ENCODE measurements at regions not wholly inside any gene's neighbourhood (a gene's known extent, or its start where the extent isn't known, plus 50 kb on each side); places are given as distances from the start of the nearest gene placed in this dataset.

DNA sequence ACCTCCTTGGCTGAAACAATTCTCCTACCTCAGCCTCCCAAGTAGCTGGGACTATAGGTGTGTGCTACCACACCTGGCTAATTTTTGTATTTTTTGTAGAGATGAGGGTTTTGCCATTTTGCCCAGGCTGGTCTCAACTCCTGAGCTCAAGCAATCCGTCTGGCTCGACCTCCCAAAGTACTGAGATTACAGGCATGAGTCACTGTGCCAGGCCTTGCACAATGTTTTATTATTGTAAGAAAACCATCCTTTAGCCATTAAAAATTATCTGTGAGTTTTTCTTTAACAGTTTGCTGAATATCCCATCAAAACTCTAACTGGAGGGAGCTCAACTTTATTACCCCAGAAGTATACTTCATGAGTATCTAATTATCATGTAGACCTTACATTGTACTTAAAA is 900.3 kb downstream of the PCDH7 start:
- Mint-ChIP-seq H3K36me3 (peaks cover 8% of the 10 kb centered on the region), H3K27me3 (ENCODE audit: low read depth in 2 of 2) (no peaks in the 10 kb centered on the region), H3K4me3 (no peak overlapping the region), H3K27ac (no peak overlapping the region), H3K4me1 (no peaks in the 10 kb centered on the region), H3K9me3 (peaks cover 7 to 8% of the 10 kb centered on the region in 2 donors)
- H3K9me3 ChIP-seq (ENCODE audit: control insufficient read depth, insufficient read depth, low read length): no peaks in the 10 kb centered on the region
- no peak for DNase-seq
- H3K27ac ChIP-seq (ENCODE audit: low read length): no peak overlapping the region
- no peaks in the 10 kb centered on the region for H3K27me3 ChIP-seq (ENCODE audit: control insufficient read depth, insufficient read depth, low read length)
- H3K36me3 ChIP-seq (ENCODE audit: control insufficient read depth, insufficient read depth, low read length): no peaks in the 10 kb centered on the region
- H3K4me1 ChIP-seq (ENCODE audit: control insufficient read depth, insufficient read depth, low read length): no peaks in the 10 kb centered on the region
- no peak for ATAC-seq
- WGBS (ENCODE audit: insufficient coverage): 91% methylated on average over 2 of the region's 2 CpGs
- no peak overlapping the region for H3K4me3 ChIP-seq (ENCODE audit: low read length)
- intact Hi-C loops (cut with micrococcal nuclease): no loop called here
- TF ChIP-seq, protein P1, sequence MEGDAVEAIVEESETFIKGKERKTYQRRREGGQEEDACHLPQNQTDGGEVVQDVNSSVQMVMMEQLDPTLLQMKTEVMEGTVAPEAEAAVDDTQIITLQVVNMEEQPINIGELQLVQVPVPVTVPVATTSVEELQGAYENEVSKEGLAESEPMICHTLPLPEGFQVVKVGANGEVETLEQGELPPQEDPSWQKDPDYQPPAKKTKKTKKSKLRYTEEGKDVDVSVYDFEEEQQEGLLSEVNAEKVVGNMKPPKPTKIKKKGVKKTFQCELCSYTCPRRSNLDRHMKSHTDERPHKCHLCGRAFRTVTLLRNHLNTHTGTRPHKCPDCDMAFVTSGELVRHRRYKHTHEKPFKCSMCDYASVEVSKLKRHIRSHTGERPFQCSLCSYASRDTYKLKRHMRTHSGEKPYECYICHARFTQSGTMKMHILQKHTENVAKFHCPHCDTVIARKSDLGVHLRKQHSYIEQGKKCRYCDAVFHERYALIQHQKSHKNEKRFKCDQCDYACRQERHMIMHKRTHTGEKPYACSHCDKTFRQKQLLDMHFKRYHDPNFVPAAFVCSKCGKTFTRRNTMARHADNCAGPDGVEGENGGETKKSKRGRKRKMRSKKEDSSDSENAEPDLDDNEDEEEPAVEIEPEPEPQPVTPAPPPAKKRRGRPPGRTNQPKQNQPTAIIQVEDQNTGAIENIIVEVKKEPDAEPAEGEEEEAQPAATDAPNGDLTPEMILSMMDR (IDR thresholded peaks at IDR 0.05): no peak

DNA sequence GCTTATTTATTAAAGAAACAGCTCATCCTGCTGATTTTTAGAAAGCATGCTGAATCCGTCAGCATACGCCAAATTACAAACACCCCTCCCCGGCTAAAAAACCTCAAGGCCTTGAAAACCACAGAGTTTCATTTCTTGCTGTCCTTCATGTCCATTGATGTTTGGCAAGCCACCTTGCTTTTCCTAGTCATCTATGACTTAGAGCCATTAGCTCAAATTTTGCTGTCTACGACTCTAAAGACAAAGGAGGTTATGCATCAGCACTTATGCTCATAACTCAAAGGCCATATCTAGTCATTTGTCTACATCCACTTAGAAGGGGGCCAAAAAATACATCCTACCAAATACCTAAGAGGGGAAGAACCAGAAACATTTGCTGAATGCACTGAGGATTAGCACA is 925.1 kb downstream of the PCDH7 start:
- no peaks in the 10 kb centered on the region for H3K27me3 Mint-ChIP-seq (ENCODE audit: low read depth in 2 of 2)
- Histone ChIP-seq H3K36me3 (ENCODE audit: control insufficient read depth, insufficient read depth, low read length) (no peaks in the 10 kb centered on the region), H3K27me3 (ENCODE audit: control insufficient read depth, insufficient read depth, low read length) (no peaks in the 10 kb centered on the region), H3K4me3 (ENCODE audit: low read length) (no peak overlapping the region), H3K4me1 (ENCODE audit: control insufficient read depth, insufficient read depth, low read length) (no peaks in the 10 kb centered on the region), H3K9me3 (ENCODE audit: control insufficient read depth, insufficient read depth, low read length) (no peaks in the 10 kb centered on the region), H3K27ac (ENCODE audit: low read length) (no peak overlapping the region)
- WGBS (ENCODE audit: insufficient coverage): 94% methylated on average over 4 of the region's 4 CpGs
- H3K4me3 Mint-ChIP-seq: no peak overlapping the region
- TF ChIP-seq, protein P1 (IDR thresholded peaks at IDR 0.05): no peak
- no peaks in the 10 kb centered on the region for H3K4me1 Mint-ChIP-seq
- no peaks in the 10 kb centered on the region for H3K36me3 Mint-ChIP-seq
- H3K9me3 Mint-ChIP-seq: peaks cover 5 to 7% of the 10 kb centered on the region in 2 donors
- DNase-seq (no peak), ATAC-seq (no peak)
- intact Hi-C loops (cut with micrococcal nuclease): no loop called here
- no peak overlapping the region for H3K27ac Mint-ChIP-seq

DNA sequence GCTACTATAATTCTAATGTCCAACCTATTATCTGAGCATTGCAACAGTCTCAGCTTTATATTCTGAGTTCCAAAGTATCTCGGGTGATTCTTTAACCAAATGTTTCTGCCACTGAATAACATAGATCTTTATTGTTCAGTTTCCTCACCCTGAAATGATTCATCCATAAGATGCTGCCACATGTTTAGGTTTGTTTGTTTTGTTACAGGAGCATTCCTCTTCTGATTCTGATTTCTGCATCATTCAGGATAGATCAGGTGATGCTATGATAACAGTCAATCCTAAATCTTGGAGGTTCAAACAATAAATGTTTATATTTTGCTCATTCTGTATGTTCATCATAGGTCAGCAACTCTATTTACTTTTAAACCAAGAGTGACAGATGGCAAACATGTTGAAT is 927.6 kb downstream of the PCDH7 start:
- Histone ChIP-seq H3K27me3 (ENCODE audit: control insufficient read depth, insufficient read depth, low read length) (no peaks in the 10 kb centered on the region), H3K4me1 (ENCODE audit: control insufficient read depth, insufficient read depth, low read length) (no peaks in the 10 kb centered on the region), H3K9me3 (ENCODE audit: control insufficient read depth, insufficient read depth, low read length) (no peaks in the 10 kb centered on the region), H3K36me3 (ENCODE audit: control insufficient read depth, insufficient read depth, low read length) (no peaks in the 10 kb centered on the region), H3K4me3 (ENCODE audit: low read length) (no peak overlapping the region), H3K27ac (ENCODE audit: low read length) (no peak overlapping the region)
- H3K4me1 Mint-ChIP-seq: no peaks in the 10 kb centered on the region
- peaks cover 5% of the 10 kb centered on the region in 2 donors for H3K9me3 Mint-ChIP-seq
- H3K36me3 Mint-ChIP-seq: peaks cover 6% of the 10 kb centered on the region
- TF ChIP-seq, protein P1 (IDR thresholded peaks at IDR 0.05): no peak
- ATAC-seq (no peak), DNase-seq (no peak)
- no peak overlapping the region for H3K27ac Mint-ChIP-seq
- no peak overlapping the region for H3K4me3 Mint-ChIP-seq
- no peaks in the 10 kb centered on the region for H3K27me3 Mint-ChIP-seq (ENCODE audit: low read depth in 2 of 2)
- 73% methylated on average over 1 of the region's 1 CpG for WGBS (ENCODE audit: insufficient coverage)
- intact Hi-C loops (cut with micrococcal nuclease): no loop called here

DNA sequence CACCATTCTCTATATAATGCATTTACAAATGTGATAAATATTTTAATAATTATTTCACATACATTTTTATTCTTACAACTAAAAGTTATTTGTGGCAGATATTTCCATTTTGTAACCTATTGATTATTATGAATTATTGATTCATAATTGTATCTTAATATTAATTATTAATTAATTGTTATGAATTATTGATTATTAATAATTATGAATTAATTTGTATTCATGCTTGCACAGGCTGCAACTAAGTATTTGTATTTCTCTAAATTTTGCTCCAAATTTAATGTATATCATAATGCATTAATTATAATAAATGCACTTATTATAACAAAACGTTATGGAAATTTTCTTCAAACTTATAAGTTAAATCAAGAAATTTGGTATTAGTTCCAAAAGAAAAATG is 929.7 kb downstream of the PCDH7 start:
- no peak for ATAC-seq
- intact Hi-C loops (cut with micrococcal nuclease): no loop called here
- no peaks in the 10 kb centered on the region for H3K4me1 ChIP-seq (ENCODE audit: control insufficient read depth, insufficient read depth, low read length)
- DNase-seq: no peak
- H3K4me3 Mint-ChIP-seq: no peak overlapping the region
- H3K9me3 ChIP-seq (ENCODE audit: control insufficient read depth, insufficient read depth, low read length): no peaks in the 10 kb centered on the region
- no peaks in the 10 kb centered on the region for H3K27me3 Mint-ChIP-seq (ENCODE audit: low read depth in 2 of 2)
- no peak overlapping the region for H3K4me3 ChIP-seq (ENCODE audit: low read length)
- H3K9me3 Mint-ChIP-seq: peaks cover 4 to 5% of the 10 kb centered on the region in 2 donors
- no peaks in the 10 kb centered on the region for H3K36me3 ChIP-seq (ENCODE audit: control insufficient read depth, insufficient read depth, low read length)
- peaks cover 9% of the 10 kb centered on the region for H3K36me3 Mint-ChIP-seq
- H3K27ac ChIP-seq (ENCODE audit: low read length): no peak overlapping the region
- no CpG with 5 or more reads among the region's 1 CpG for WGBS (ENCODE audit: insufficient coverage)
- no peaks in the 10 kb centered on the region for H3K27me3 ChIP-seq (ENCODE audit: control insufficient read depth, insufficient read depth, low read length)
- no peak overlapping the region for H3K27ac Mint-ChIP-seq
- TF ChIP-seq, protein P1 (IDR thresholded peaks at IDR 0.05): no peak
- H3K4me1 Mint-ChIP-seq: no peaks in the 10 kb centered on the region

Measured in natural killer cell (primary cell).